GM23338 (cell line): ENCODE measurements at regions not wholly inside any gene's neighbourhood (a gene's known extent, or its start where the extent isn't known, plus 50 kb on each side); places are given as distances from the start of the nearest gene placed in this dataset.

Experiments used
- CTCF ChIP-seq, 2 experiments: fragments of 200-600 bp in 1 of 2; sonication (generic) in 1 of 2; conservative IDR thresholded peaks; 2 replicates each; pipeline versions ENCODE4 v1.5.1 to v1.6.1; 2016 to 2017; ENCODE audit warnings: antibody characterized with exemption in 2 of 2, low read depth in 2 of 2, mild to moderate bottlenecking in 2 of 2, moderate library complexity in 1 of 2
- EZH2 ChIP-seq: fragments of 200-600 bp; sonication (generic); IDR thresholded peaks from one replicate; pipeline ENCODE4 v1.8.0; 2017; ENCODE audit warnings: antibody characterized with exemption, mild to moderate bottlenecking, low read depth; ENCODE audit not compliant: unreplicated experiment
- EZH2phosphoT487 ChIP-seq: fragments of 200-600 bp; sonication (generic); IDR thresholded peaks from one replicate; pipeline ENCODE4 v1.8.1; 2018; ENCODE audit warnings: antibody characterized with exemption; ENCODE audit not compliant: unreplicated experiment
- JUNB ChIP-seq: IDR thresholded peaks from one replicate; pipeline ENCODE4 v1.6.1; 2016; ENCODE audit warnings: antibody characterized with exemption; ENCODE audit not compliant: unreplicated experiment
- POLR2AphosphoS5 ChIP-seq: IDR thresholded peaks from 2 replicates; pipeline ENCODE4 v1.6.1; 2016; ENCODE audit warnings: antibody characterized with exemption, low read depth
- REST ChIP-seq: IDR thresholded peaks from one replicate; pipeline ENCODE4 v1.6.1; 2018; ENCODE audit warnings: antibody characterized with exemption; ENCODE audit not compliant: unreplicated experiment
- ZNF114 ChIP-seq: fragments of 250-450 bp; sonication (Bioruptor Pico); IDR thresholded peaks from 2 replicates; pipeline ENCODE4 v1.5.0; 2020; ENCODE audit warnings: mild to moderate bottlenecking, moderate library complexity

- TF ChIP-seq CTCF (conservative IDR thresholded peaks at IDR 0.05; ENCODE audit: low read depth in 2 of 2) (no peak), POLR2AphosphoS5 (no peak), EZH2phosphoT487 (no peak), REST (no peak), EZH2 (no peak), JUNB (no peak), ZNF114 (no peak)
Measured at GRCh38 chr12:89919241-89919906, 210.7 kb upstream of the ATP2B1 start.
